HL-60 (cell line): ENCODE measurements at regions not wholly inside any gene's neighbourhood (a gene's known extent, or its start where the extent isn't known, plus 50 kb on each side); places are given as distances from the start of the nearest gene placed in this dataset.

ENCODE experiments used
- CTCF ChIP-seq: IDR thresholded peaks from one replicate; pipeline ENCODE4 v1.5.1; 2011; ENCODE audit warnings: low read length, control low read depth, inconsistent platforms; ENCODE audit not compliant: insufficient read depth
- POLR2AphosphoS5 ChIP-seq: IDR thresholded peaks from 2 replicates; pipeline ENCODE4 v1.6.1; 2012; ENCODE audit warnings: low read depth

GRCh38 chr7:46814516-46815250, 767.2 kb downstream of the TNS3 start:
- TF ChIP-seq CTCF = no peak
- TF ChIP-seq POLR2AphosphoS5 = no peak
